CD4-positive, alpha-beta T cell treated with Interferon gamma for 1 hour (primary cell): ENCODE measurements at regions not wholly inside any gene's neighbourhood (a gene's known extent, or its start where the extent isn't known, plus 50 kb on each side); places are given as distances from the start of the nearest gene placed in this dataset.
"Not testable (repeated sequence)": the region's sequence is repeated elsewhere in the genome, so short reads cannot be mapped to it uniquely, and the experiment has no call there.

Source experiments
- DNase-seq: peaks from one replicate; pipeline ENCODE4 v3.0.0-alpha.2; 2020

GRCh38 chr6:167208819-167209576, 51.2 kb upstream of the GPR31 start:
- DNase-seq = no peak

- no peak for DNase-seq
These were observed 51.8 kb upstream of the GPR31 start for GRCh38 chr6:167209577-167209975.

- DNase-seq = no peak
These were observed 52.9 kb upstream of the GPR31 start for GRCh38 chr6:167210375-167211294.

DNA sequence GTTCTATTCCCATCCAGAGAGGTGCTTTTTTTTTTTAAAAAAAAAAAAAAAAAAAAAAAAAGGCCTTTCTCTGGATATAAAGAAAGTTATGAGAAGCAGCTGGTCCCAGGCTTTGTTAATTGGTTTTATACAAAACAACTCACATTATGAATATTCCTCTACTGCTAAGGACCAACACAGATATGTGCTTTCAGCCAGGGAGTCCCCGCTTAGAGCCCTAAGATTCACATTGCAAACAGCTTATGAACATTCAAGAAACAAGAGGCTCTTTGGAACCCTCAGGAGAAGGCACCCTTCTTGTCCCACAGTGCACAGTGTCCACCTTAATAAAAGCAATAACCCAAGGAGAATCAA, 53.5 kb upstream of the GPR31 start:
- no peak for DNase-seq

GRCh38 chr6:167211881-167212712, 54.3 kb upstream of the GPR31 start:
- DNase-seq = no peak

DNA sequence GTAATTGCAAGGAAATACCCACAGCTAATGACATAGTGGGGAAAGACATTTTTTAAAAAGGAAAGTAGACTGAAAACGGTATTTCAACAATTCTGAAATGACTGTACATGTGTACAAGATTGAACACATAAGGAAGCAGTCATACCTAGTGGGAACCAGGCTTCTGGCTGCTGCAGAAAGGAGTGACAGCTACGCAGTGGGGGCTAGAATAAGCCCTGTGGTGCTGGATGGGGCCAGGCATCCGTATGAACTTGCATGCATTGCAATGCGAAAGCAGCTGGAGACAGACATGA, 54.9 kb upstream of the GPR31 start:
- DNase-seq = no peak

GRCh38 chr6:167214206-167214605, 56.4 kb upstream of the GPR31 start:
- no peak for DNase-seq

DNA sequence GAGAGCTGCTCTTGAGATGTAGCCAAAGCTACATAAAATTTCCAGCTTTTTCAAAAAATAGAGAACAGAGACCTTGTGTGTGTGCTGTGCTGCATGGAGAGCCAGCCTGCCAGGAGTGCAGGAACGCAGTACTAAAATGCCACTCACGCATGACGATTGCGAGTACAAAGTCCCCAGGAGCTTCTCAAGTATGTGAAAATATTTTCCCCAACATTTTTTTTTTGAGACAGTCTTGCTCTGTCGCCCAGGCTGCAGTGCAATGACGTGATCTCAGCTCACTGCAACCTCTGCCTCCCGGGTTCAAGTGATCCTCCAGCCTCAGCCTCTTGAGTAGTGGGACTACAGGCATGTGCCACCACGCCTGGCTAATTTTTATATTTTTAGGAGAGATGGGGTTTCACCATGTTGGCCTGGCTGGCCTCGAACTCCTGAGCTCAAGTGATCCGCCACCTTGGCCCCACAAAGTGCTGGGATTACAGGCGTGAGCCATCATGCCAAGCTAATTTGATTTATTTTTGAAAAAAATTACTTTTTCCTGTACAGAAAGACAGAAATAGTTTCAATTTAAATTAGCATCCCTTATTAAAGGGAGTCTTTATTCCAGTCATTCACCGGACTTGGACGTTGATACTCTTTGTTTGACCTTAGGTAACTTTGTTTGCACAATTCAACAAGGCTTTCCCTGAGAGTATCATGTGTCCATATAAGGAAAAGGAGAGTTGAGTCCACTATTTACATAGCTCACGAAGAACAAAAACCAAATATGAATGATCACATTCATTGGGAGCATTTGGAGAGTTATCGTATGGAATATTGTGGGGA, 57.9 kb upstream of the GPR31 start:
- DNase-seq = not testable (repeated sequence)

DNA sequence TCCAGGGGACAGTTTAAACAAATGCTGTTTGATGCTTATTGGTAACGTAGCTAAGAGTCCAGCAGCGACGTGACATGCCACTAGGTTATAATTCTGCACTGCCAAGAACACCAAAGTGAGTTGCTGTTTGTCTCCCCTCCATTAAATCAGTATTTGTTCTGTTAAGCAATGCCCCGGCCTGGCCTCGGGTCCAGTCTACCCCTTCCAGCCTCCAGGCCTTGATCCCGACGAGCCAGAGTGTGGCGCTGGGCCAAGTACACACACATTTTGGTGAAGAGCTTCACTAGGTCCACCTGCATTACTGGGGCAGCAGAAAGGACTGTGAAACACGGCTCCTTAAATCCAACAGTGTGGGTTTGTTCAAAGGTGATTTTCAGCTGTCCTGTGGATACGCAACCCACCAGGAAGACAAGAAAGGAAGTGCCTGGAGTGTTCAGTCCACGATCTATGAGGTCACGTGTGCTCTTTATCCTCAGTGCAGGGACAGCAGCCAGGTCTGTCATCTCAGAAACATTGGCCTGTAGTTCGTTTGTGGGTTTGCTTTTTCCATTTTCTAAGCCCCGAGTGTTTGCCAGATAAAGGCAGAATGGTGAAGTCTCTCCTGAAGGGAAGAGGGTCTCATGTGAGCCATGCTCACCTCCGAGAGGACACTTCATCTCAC, 58.7 kb upstream of the GPR31 start:
- not testable (repeated sequence) for DNase-seq

DNA sequence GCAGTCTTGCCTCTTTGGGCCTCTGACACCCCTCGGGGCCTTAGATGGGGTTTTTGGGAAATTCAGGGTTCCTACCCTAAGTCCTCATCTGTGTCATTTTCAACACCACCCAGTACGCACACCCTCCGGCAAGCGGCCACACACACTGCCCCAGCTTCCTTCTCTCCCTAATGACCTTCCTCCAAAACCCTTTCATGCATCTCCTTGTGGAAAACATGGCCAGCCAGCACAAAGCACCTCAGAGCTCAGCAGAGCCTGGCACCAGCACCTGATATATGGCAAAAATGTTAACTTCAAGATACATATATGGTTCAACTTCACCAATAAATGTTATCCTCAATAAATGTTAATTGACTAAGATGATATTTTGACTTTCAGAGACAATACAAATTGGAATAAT, 59.3 kb upstream of the GPR31 start:
- not testable (repeated sequence) for DNase-seq

GRCh38 chr6:167217951-167218759, 60.4 kb upstream of the GPR31 start:
- peak; percentile 18 for DNase-seq

- DNase-seq = not testable (repeated sequence)
These were observed 61.3 kb upstream of the GPR31 start for GRCh38 chr6:167219079-167219478.

GRCh38 chr6:167219967-167220512, 62.3 kb upstream of the GPR31 start:
- DNase-seq = no peak

- no peak for DNase-seq
These were observed 63.8 kb upstream of the GPR31 start for GRCh38 chr6:167221400-167222201.

GRCh38 chr6:167225566-167226382, 65.3 kb upstream of the UNC93A start:
- DNase-seq = not testable (repeated sequence)

GRCh38 chr6:167226383-167226685, 64.8 kb upstream of the UNC93A start:
- no peak for DNase-seq

DNA sequence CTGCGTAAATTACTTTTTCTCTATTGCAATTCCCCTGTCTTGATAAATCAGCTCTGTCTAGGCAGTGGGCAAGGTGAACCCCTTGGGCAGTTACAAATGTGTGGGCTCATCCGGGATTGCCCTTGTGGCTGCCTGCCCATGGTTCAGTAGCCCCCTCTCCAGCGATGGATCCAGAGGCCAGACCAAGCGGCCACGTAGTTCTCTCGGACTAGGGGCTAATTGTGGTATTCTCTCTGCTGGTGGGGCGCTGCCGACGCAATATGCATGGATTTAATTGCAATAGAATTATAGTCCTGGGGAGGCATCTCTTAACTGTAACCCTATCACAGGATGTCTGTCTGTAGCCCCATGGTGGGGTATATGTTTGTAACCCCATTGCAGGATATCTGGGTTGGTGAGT, 64.3 kb upstream of the UNC93A start:
- no peak for DNase-seq

DNA sequence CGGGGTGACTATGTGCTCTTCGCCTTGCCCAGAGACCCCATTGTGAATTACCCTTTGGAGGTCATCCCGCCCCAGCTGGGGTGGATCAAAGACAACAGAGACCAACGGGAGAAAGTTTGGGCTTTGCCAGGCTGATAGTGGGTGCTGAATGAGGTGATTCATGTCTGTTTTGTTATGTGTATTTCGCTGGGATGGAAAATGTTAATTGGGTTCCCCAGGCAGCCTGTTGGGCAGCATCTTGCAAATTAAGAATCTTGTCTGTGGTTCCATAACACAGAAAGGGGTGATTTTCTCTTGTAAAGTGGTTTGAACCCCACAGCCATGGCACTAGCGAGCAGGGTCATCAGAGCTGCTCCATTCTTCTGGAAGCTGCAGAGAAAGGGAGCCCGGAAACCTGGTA, 63.1 kb upstream of the UNC93A start:
- DNase-seq = no peak

DNA sequence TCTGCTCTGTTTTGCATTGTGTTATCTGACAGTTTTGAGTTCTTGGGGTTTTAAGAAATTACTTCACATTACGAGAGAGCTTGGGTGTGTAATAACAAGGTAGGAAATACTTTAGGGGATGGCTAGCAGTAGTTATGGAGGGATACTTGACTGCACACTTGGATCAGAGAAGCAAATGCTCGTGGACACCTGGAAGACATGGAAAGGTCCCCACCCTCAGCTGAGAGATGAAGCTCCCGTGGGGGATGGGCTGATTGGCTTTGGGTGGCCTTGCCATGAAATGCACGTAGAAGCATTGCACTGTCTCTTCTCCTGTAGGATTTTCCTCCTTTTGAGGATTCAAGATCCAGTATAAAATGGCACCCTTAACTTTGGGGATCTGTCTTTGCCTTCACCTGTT, 61.5 kb upstream of the UNC93A start:
- DNase-seq = no peak
